C4-2B (cell line): ENCODE measurements at regions not wholly inside any gene's neighbourhood (a gene's known extent, or its start where the extent isn't known, plus 50 kb on each side); places are given as distances from the start of the nearest gene placed in this dataset.
"Not testable (repeated sequence)": the region's sequence is repeated elsewhere in the genome, so short reads cannot be mapped to it uniquely, and the experiment has no call there.

Source experiments
- H3K27ac ChIP-seq: fragments of 450-650 bp; 2 replicates; pipeline ENCODE4 v1.5.1; 2017
- CTCF ChIP-seq: fragments of 450-650 bp; conservative IDR thresholded peaks from 2 replicates; pipeline ENCODE4 v1.5.1; 2017; ENCODE audit warnings: mild to moderate bottlenecking
- ZFX ChIP-seq: fragments of 450-650 bp; IDR thresholded peaks from 2 replicates; pipeline ENCODE4 v1.6.1; 2017

- H3K27ac ChIP-seq = no peak overlapping the region
- TF ChIP-seq ZFX = no peak
Measured at GRCh38 chr6:14384175-14384949, 266.8 kb downstream of the CD83 start.

GRCh38 chr6:14386263-14386662 lies 268.7 kb downstream of the CD83 start:
- TF ChIP-seq CTCF = no peak
- no peak for TF ChIP-seq ZFX
- H3K27ac ChIP-seq = no peak overlapping the region

DNA sequence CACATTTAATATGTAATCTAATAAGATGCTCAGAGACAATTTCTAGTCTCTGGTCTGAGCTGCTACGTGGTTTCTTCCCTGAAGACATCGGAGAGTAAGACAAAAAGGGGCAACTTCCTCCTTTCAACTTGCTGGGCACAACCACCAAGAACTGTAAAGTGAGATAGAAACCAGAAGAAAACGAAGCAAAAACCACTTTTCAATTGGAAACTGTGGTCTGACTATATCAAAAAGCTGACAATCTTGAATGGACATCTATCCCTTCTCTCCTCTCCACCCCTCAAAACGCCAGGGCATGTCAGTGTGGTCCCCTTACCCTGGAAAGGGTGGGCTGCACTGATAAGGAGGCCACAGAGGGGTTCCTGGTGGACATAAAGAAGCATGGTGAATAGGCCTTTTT lies 269.1 kb downstream of the CD83 start:
- no peak overlapping the region for H3K27ac ChIP-seq
- no peak for TF ChIP-seq CTCF
- TF ChIP-seq ZFX = no peak

DNA sequence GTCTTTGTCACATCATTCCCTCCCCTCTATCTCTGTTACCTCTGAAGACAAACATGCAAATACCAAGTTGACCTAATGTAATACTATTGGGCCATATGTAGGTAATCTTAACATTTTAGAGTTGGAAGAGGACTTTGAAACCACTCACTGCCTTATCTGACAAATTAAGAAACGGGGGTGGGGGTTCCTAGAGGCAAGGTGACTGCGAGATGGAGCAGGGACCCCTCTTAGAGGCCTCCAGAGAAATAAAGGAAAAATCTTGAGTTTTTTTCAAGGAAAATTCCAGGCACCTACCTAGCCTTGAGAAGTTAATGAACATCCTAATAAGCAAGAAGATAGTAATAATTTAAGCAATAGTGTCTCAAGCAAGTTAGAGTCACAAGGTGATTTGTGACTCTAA lies 270.8 kb downstream of the CD83 start:
- H3K27ac ChIP-seq = no peak overlapping the region
- no peak for TF ChIP-seq ZFX
- TF ChIP-seq CTCF = no peak

DNA sequence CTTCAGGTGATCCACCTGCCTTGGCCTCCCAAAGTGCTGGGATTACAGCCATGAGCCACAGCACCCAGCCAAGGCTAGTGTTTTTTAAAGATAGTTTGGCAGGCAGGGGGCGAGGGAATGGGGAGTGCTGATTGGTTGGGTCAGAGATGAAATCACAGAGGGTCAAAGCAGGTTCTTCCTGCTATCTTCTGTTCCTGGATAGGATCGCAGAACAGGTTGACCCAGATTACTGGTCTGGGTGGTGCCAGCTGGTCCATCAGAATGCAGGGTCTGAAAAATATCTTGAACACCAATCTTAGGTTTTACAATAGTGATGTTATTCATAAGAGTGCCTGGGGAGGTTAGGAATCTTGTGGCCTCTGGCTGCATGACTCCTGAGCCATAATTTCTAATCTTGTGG lies 272.2 kb downstream of the CD83 start:
- H3K27ac ChIP-seq = not testable (repeated sequence)

- no peak overlapping the region for H3K27ac ChIP-seq
- TF ChIP-seq CTCF = no peak
- no peak for TF ChIP-seq ZFX
Measured at GRCh38 chr6:14390805-14391204, 273.2 kb downstream of the CD83 start.

GRCh38 chr6:14393910-14394309 lies 276.3 kb downstream of the CD83 start:
- TF ChIP-seq ZFX = no peak
- TF ChIP-seq CTCF = no peak
- H3K27ac ChIP-seq = no peak overlapping the region

DNA sequence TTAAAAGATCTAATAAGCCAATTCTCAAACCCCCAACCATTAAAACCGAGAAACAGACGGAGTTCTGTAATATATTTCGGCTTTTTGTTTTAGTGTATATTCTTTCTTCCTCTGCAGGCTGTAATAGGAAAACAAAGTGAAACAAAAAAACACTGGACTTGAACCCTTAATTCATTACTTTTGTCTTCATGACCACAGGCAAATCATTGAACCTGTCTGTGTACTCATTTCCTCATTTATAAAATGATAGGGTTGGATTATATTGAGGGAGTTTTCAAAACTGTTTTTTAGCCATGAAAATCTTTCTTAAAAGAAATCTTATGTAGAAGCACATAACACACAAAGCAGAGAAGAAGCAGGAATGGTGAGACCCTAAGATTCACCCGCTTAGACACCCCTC lies 278.8 kb downstream of the CD83 start:
- H3K27ac ChIP-seq = no peak overlapping the region
- no peak for TF ChIP-seq ZFX
- TF ChIP-seq CTCF = no peak
